IPS-15b (cell line): ENCODE measurements at regions not wholly inside any gene's neighbourhood (a gene's known extent, or its start where the extent isn't known, plus 50 kb on each side); places are given as distances from the start of the nearest gene placed in this dataset.

Experiments
- H3K27me3 ChIP-seq: one replicate; pipeline ENCODE4 v1.6.1; 2013; ENCODE audit warnings: low read length; ENCODE audit not compliant: control insufficient read depth, insufficient read depth
- H3K36me3 ChIP-seq: one replicate; pipeline ENCODE4 v1.6.1; 2013; ENCODE audit warnings: low read length; ENCODE audit not compliant: control insufficient read depth, insufficient read depth
- H3K4me1 ChIP-seq: one replicate; pipeline ENCODE4 v1.6.1; 2013; ENCODE audit warnings: mild to moderate bottlenecking, low read length; ENCODE audit not compliant: control insufficient read depth, insufficient read depth
- H3K4me3 ChIP-seq: one replicate; pipeline ENCODE4 v1.5.1; 2013; ENCODE audit warnings: low read depth, low read length
- H3K9ac ChIP-seq: one replicate; pipeline ENCODE4 v1.6.1; 2013; ENCODE audit warnings: low read depth, mild to moderate bottlenecking, low read length
- H3K9me3 ChIP-seq: one replicate; pipeline ENCODE4 v1.6.1; 2013; ENCODE audit warnings: mild to moderate bottlenecking, low read length; ENCODE audit not compliant: control insufficient read depth, insufficient read depth

GRCh38 chr2:12604341-12604740 is 112.4 kb upstream of the TRIB2 start:
- Histone ChIP-seq H3K4me1 (peaks cover 3% of the 10 kb centered on the region), H3K9me3 (no peaks in the 10 kb centered on the region), H3K27me3 (no peaks in the 10 kb centered on the region), H3K4me3 (no peak overlapping the region), H3K36me3 (no peaks in the 10 kb centered on the region), H3K9ac (no peak overlapping the region)

GRCh38 chr2:12605366-12605765 is 111.4 kb upstream of the TRIB2 start:
- Histone ChIP-seq H3K4me3 (no peak overlapping the region), H3K9me3 (no peaks in the 10 kb centered on the region), H3K9ac (no peak overlapping the region), H3K27me3 (no peaks in the 10 kb centered on the region), H3K4me1 (peaks cover 3% of the 10 kb centered on the region), H3K36me3 (no peaks in the 10 kb centered on the region)

GRCh38 chr2:12605936-12606335 is 110.8 kb upstream of the TRIB2 start:
- Histone ChIP-seq H3K4me3 (no peak overlapping the region), H3K9ac (no peak overlapping the region)

GRCh38 chr2:12606472-12607000 is 110.2 kb upstream of the TRIB2 start:
- H3K9me3 ChIP-seq = no peaks in the 10 kb centered on the region
- H3K4me3 ChIP-seq = no peak overlapping the region
- no peaks in the 10 kb centered on the region for H3K27me3 ChIP-seq
- peaks cover 3% of the 10 kb centered on the region for H3K4me1 ChIP-seq
- H3K36me3 ChIP-seq = no peaks in the 10 kb centered on the region
- no peak overlapping the region for H3K9ac ChIP-seq

More at GRCh38 chr2:12605936-12606335, 110.8 kb upstream of the TRIB2 start:
- no peaks in the 10 kb centered on the region for H3K27me3 ChIP-seq
- no peaks in the 10 kb centered on the region for H3K9me3 ChIP-seq
- peaks cover 3% of the 10 kb centered on the region for H3K4me1 ChIP-seq
- no peaks in the 10 kb centered on the region for H3K36me3 ChIP-seq

- Histone ChIP-seq H3K36me3 (no peaks in the 10 kb centered on the region), H3K27me3 (no peaks in the 10 kb centered on the region), H3K9ac (no peak overlapping the region), H3K9me3 (no peaks in the 10 kb centered on the region), H3K4me1 (peaks cover 3% of the 10 kb centered on the region), H3K4me3 (no peak overlapping the region)
These were observed 108.8 kb upstream of the TRIB2 start for GRCh38 chr2:12607971-12608370.

GRCh38 chr2:12610314-12610713 is 106.4 kb upstream of the TRIB2 start:
- H3K27me3 ChIP-seq = no peaks in the 10 kb centered on the region
- no peaks in the 10 kb centered on the region for H3K36me3 ChIP-seq
- no peaks in the 10 kb centered on the region for H3K9me3 ChIP-seq
- no peak overlapping the region for H3K9ac ChIP-seq
- H3K4me1 ChIP-seq = peaks cover 3% of the 10 kb centered on the region
- H3K4me3 ChIP-seq = no peak overlapping the region

GRCh38 chr2:12612168-12612567 is 104.6 kb upstream of the TRIB2 start:
- no peaks in the 10 kb centered on the region for H3K27me3 ChIP-seq
- H3K4me1 ChIP-seq = peaks cover 3% of the 10 kb centered on the region
- H3K9me3 ChIP-seq = no peaks in the 10 kb centered on the region
- H3K9ac ChIP-seq = no peak overlapping the region
- no peak overlapping the region for H3K4me3 ChIP-seq
- no peaks in the 10 kb centered on the region for H3K36me3 ChIP-seq

GRCh38 chr2:12612671-12613070 is 104.1 kb upstream of the TRIB2 start:
- no peaks in the 10 kb centered on the region for H3K9me3 ChIP-seq

GRCh38 chr2:12613137-12613835 is 103.5 kb upstream of the TRIB2 start:
- Histone ChIP-seq H3K4me1 (no peaks in the 10 kb centered on the region), H3K9ac (no peak overlapping the region), H3K4me3 (no peak overlapping the region), H3K36me3 (no peaks in the 10 kb centered on the region), H3K9me3 (no peaks in the 10 kb centered on the region), H3K27me3 (no peaks in the 10 kb centered on the region)

More at GRCh38 chr2:12612671-12613070, 104.1 kb upstream of the TRIB2 start:
- Histone ChIP-seq H3K36me3 (no peaks in the 10 kb centered on the region), H3K4me3 (no peak overlapping the region), H3K27me3 (no peaks in the 10 kb centered on the region), H3K9ac (no peak overlapping the region), H3K4me1 (peaks cover 3% of the 10 kb centered on the region)

- no peaks in the 10 kb centered on the region for H3K9me3 ChIP-seq
- no peaks in the 10 kb centered on the region for H3K4me1 ChIP-seq
- H3K9ac ChIP-seq = no peak overlapping the region
- no peaks in the 10 kb centered on the region for H3K36me3 ChIP-seq
- no peak overlapping the region for H3K4me3 ChIP-seq
- H3K27me3 ChIP-seq = no peaks in the 10 kb centered on the region
These were observed 101.2 kb upstream of the TRIB2 start for GRCh38 chr2:12615509-12615908.

- no peak overlapping the region for H3K9ac ChIP-seq
- H3K27me3 ChIP-seq = no peaks in the 10 kb centered on the region
- no peaks in the 10 kb centered on the region for H3K9me3 ChIP-seq
- H3K36me3 ChIP-seq = no peaks in the 10 kb centered on the region
- no peak overlapping the region for H3K4me3 ChIP-seq
- H3K4me1 ChIP-seq = no peaks in the 10 kb centered on the region
These were observed 100.1 kb upstream of the TRIB2 start for GRCh38 chr2:12616456-12617156.

- Histone ChIP-seq H3K27me3 (no peaks in the 10 kb centered on the region), H3K4me3 (no peak overlapping the region), H3K36me3 (no peaks in the 10 kb centered on the region), H3K9ac (no peak overlapping the region), H3K4me1 (no peaks in the 10 kb centered on the region), H3K9me3 (no peaks in the 10 kb centered on the region)
These were observed 99.4 kb upstream of the TRIB2 start for GRCh38 chr2:12617366-12617765.
